Uterus (tissue), 3 donors: ENCODE measurements at regions not wholly inside any gene's neighbourhood (a gene's known extent, or its start where the extent isn't known, plus 50 kb on each side); places are given as distances from the start of the nearest gene placed in this dataset.

ENCODE experiments used
- DNase-seq, 2 donors: peaks; one replicate each; pipeline ENCODE4 v3.0.0-alpha.2; 2019 to 2020
- H3K27ac ChIP-seq, 2 donors: fragments of 200-600 bp; sonication (generic); 1 replicate in 1 of 2; 2 replicates in 1 of 2; pipeline ENCODE4 v1.5.1; 2016 to 2018
- H3K27me3 ChIP-seq, 2 donors: fragments of 200-600 bp; sonication (generic); one replicate each; pipeline ENCODE4 v1.5.1; 2018 to 2019; ENCODE audit warnings: control low read depth in 1 of 2
- H3K36me3 ChIP-seq, 2 donors: fragments of 200-600 bp; sonication (generic); one replicate each; pipeline ENCODE4 v1.5.1; 2019; ENCODE audit warnings: control low read depth in 1 of 2
- H3K4me1 ChIP-seq, 2 donors: fragments of 200-600 bp; sonication (generic); one replicate each; pipeline ENCODE4 v1.5.1; 2018 to 2019; ENCODE audit warnings: control low read depth in 1 of 2
- H3K4me3 ChIP-seq, 2 donors: fragments of 200-600 bp; sonication (generic); 1 replicate in 1 of 2; 2 replicates in 1 of 2; pipeline ENCODE4 v1.5.1; 2018 to 2019; ENCODE audit warnings: mild to moderate bottlenecking in 1 of 2
- H3K9me3 ChIP-seq, 2 donors: fragments of 200-600 bp; sonication (generic); one replicate each; pipeline ENCODE4 v1.5.1; 2019; ENCODE audit warnings: control low read depth in 1 of 2
- POLR2A ChIP-seq, 2 donors: fragments of 450-650 bp; IDR thresholded peaks; one replicate each; pipeline ENCODE4 v1.6.1; 2016; ENCODE audit warnings: antibody characterized with exemption in 2 of 2, mild to moderate bottlenecking in 1 of 2, moderate library complexity in 1 of 2
- intact Hi-C: fragments of 100-400 bp; cut with DNase I; formaldehyde crosslinking; loops from one replicate; pipeline ENCODE4 v1.15.1; 2023; ENCODE audit warnings: low total_unique reads
- TF ChIP-seq, protein P1 (sequence below), 4 experiments: fragments of 200-600 bp in 2 of 4; fragments of 450-650 bp in 2 of 4; sonication (generic) in 2 of 4; IDR thresholded peaks; one replicate each; pipeline ENCODE4 v1.5.1; 2016 to 2019; ENCODE audit warnings: antibody characterized with exemption in 4 of 4, mild to moderate bottlenecking in 2 of 4, moderate library complexity in 1 of 4
- donor health status: DM: yes; HTN: yes; CAD: no.

- Histone ChIP-seq H3K4me1 (no peaks in the 10 kb centered on the region), H3K9me3 (no peaks in the 10 kb centered on the region), H3K27ac (no peak overlapping the region), H3K27me3 (no peaks in the 10 kb centered on the region), H3K36me3 (no peaks in the 10 kb centered on the region), H3K4me3 (no peak overlapping the region)
- intact Hi-C loops: no loop called here
- no peak for DNase-seq
- TF ChIP-seq POLR2A (IDR thresholded peaks at IDR 0.05): no peak
- TF ChIP-seq, protein P1, sequence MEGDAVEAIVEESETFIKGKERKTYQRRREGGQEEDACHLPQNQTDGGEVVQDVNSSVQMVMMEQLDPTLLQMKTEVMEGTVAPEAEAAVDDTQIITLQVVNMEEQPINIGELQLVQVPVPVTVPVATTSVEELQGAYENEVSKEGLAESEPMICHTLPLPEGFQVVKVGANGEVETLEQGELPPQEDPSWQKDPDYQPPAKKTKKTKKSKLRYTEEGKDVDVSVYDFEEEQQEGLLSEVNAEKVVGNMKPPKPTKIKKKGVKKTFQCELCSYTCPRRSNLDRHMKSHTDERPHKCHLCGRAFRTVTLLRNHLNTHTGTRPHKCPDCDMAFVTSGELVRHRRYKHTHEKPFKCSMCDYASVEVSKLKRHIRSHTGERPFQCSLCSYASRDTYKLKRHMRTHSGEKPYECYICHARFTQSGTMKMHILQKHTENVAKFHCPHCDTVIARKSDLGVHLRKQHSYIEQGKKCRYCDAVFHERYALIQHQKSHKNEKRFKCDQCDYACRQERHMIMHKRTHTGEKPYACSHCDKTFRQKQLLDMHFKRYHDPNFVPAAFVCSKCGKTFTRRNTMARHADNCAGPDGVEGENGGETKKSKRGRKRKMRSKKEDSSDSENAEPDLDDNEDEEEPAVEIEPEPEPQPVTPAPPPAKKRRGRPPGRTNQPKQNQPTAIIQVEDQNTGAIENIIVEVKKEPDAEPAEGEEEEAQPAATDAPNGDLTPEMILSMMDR (IDR thresholded peaks at IDR 0.05): no peak
These were observed 199.4 kb upstream of the ARRDC4 start for GRCh38 chr15:97761110-97761509.

DNA sequence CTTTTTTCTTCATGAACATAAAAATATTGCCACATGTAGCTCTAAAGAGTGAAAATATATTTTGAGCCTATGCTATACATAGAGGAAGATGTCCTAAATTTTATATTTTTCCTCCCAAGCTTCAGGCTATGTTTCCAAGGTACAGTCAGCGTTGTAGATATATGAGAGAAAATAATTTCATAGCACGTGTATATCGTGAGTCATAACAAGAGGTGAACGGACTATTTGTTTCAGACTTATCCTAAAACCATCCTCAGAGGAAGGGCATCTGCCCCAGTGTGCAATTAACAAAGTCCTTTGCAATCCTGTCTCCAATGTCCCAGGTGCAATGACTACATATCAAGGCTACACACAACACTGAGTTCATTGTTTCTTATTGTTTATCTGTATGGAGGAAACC, 177.3 kb upstream of the ARRDC4 start:
- no peak overlapping the region for H3K27ac ChIP-seq
- no peaks in the 10 kb centered on the region for H3K36me3 ChIP-seq
- H3K4me1 ChIP-seq: no peaks in the 10 kb centered on the region
- H3K9me3 ChIP-seq: no peaks in the 10 kb centered on the region
- H3K4me3 ChIP-seq: no peak overlapping the region
- intact Hi-C loops: no loop called here
- H3K27me3 ChIP-seq: no peaks in the 10 kb centered on the region
- DNase-seq: no peak
- TF ChIP-seq POLR2A (IDR thresholded peaks at IDR 0.05): no peak
- TF ChIP-seq, protein P1 (IDR thresholded peaks at IDR 0.05): no peak

- H3K27me3 ChIP-seq: no peaks in the 10 kb centered on the region
- intact Hi-C loops: no loop called here
- H3K36me3 ChIP-seq: no peaks in the 10 kb centered on the region
- no peaks in the 10 kb centered on the region for H3K9me3 ChIP-seq
- H3K27ac ChIP-seq: no peak overlapping the region
- H3K4me1 ChIP-seq: no peaks in the 10 kb centered on the region
- TF ChIP-seq, protein P1 (IDR thresholded peaks at IDR 0.05): no peak
- no peak for TF ChIP-seq POLR2A (IDR thresholded peaks at IDR 0.05)
- no peak overlapping the region for H3K4me3 ChIP-seq
- DNase-seq: no peak
These were observed 173.8 kb upstream of the ARRDC4 start for GRCh38 chr15:97786741-97787140.

DNA sequence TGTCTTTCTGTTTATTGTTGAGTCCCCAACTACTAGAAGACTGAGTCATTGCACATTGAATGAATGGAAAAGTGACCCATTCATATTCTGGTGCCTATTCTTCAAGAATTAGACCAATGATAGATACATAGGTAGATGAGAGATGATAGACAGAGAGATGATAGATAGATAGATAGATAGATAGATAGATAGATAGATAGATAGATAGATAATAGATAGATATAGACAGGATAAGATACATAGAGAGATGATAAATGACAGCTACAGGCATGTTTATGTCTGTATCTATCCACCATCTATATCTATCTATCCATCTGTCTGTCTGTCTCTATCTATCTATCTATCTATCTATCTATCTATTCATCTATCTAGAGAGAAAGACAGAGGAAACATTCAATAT, 170.3 kb upstream of the ARRDC4 start:
- H3K9me3 ChIP-seq: no peaks in the 10 kb centered on the region
- no peaks in the 10 kb centered on the region for H3K27me3 ChIP-seq
- intact Hi-C loops: no loop called here
- no peak overlapping the region for H3K4me3 ChIP-seq
- no peaks in the 10 kb centered on the region for H3K4me1 ChIP-seq
- TF ChIP-seq, protein P1 (IDR thresholded peaks at IDR 0.05): no peak
- TF ChIP-seq POLR2A (IDR thresholded peaks at IDR 0.05): no peak
- no peak overlapping the region for H3K27ac ChIP-seq
- H3K36me3 ChIP-seq: no peaks in the 10 kb centered on the region
- DNase-seq: no peak

- Histone ChIP-seq H3K9me3 (no peaks in the 10 kb centered on the region), H3K4me3 (no peak overlapping the region), H3K27ac (no peak overlapping the region), H3K27me3 (no peaks in the 10 kb centered on the region), H3K36me3 (no peaks in the 10 kb centered on the region), H3K4me1 (no peaks in the 10 kb centered on the region)
- DNase-seq: peak; percentile 19 to 23
- intact Hi-C loops: no loop called here
- TF ChIP-seq, protein P1 (IDR thresholded peaks at IDR 0.05): no peak
- TF ChIP-seq POLR2A (IDR thresholded peaks at IDR 0.05): no peak
These were observed 168.4 kb upstream of the ARRDC4 start for GRCh38 chr15:97791824-97792792.
